ENCODE measurements at regions not wholly inside any gene's neighbourhood (a gene's known extent, or its start where the extent isn't known, plus 50 kb on each side); places are given as distances from the start of the nearest gene placed in this dataset.

GRCh38 chr12:114194956-114195355 lies 211.0 kb downstream of the TBX5 start:
- TF ChIP-seq CTCF (IDR thresholded peaks at IDR 0.05; ENCODE audit: low read depth, low read length), result no peak
- no peak for TF ChIP-seq EZH2phosphoT487 (IDR thresholded peaks at IDR 0.05; ENCODE audit: low read depth)

Data from OCI-LY3 (cell line).